ENCODE measurements at regions not wholly inside any gene's neighbourhood (a gene's known extent, or its start where the extent isn't known, plus 50 kb on each side); places are given as distances from the start of the nearest gene placed in this dataset.
A peak's percentile ranks its signal among the peaks of the same experiment; 100 is the strongest.

DNA sequence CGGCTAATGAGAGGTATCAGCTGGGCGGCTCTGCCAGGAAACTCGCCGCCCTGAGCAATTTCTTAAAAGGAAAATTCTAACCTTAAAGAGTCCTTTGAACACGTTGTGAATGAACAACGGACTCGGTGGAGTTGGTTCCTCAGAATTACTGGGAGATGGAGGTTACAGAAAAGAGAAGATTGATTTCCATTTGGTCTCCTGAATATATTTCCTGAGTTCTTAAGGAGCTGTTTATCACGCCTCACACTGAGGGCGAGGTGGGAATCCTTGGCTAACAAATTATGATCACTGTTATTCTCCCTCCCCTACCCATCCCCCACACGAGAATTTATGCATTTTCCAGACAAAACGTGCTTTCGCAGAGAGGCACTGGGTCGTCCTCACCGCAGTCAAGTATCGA is 194.5 kb upstream of the C14orf180 start:
- no peaks in the 10 kb centered on the region for H3K4me1 Mint-ChIP-seq (ENCODE audit: low read depth, unreplicated experiment)
- H3K9me3 Mint-ChIP-seq (ENCODE audit: unreplicated experiment) = peaks cover 16% of the 10 kb centered on the region
- DNase-seq = no peak
- no peaks in the 10 kb centered on the region for H3K36me3 ChIP-seq (ENCODE audit: control insufficient read depth, insufficient read depth, low read length)
- BruUV-seq (replicated peaks) = no TSS peak
- intact Hi-C loops (cut with micrococcal nuclease; ENCODE audit: unreplicated experiment) = no loop called here
- H3K4me3 ChIP-seq (ENCODE audit: low read depth, low read length) = no peak overlapping the region
- H3K27me3 ChIP-seq (replicated peaks; ENCODE audit: control insufficient read depth, insufficient read depth, low read length) = no peaks in the 10 kb centered on the region; the same call in 1 of the 2 replicates
- no peaks in the 10 kb centered on the region for H3K36me3 Mint-ChIP-seq (ENCODE audit: insufficient read depth, unreplicated experiment)
- no peaks in the 10 kb centered on the region for H3K4me1 ChIP-seq
- 0 out of 2 replicates have a peak, but pooled peaks cover 5% of the 10 kb centered on the region for H3K9me3 ChIP-seq
- H3K27me3 Mint-ChIP-seq (ENCODE audit: insufficient read depth, unreplicated experiment) = peaks cover 27% of the 10 kb centered on the region
- TF ChIP-seq CTCF (IDR thresholded peaks at IDR 0.05; ENCODE audit: insufficient read depth in 1 of 2, low read depth in 1 of 2, low read length in 1 of 2, severe bottlenecking in 1 of 2, unreplicated experiment in 1 of 2) = no peak
- ChIA-PET CTCF (no interaction called here), POLR2A (no interaction called here)
- no peak overlapping the region for H3K27ac Mint-ChIP-seq (ENCODE audit: unreplicated experiment)
- H3K4me3 Mint-ChIP-seq (ENCODE audit: unreplicated experiment) = no peak overlapping the region

- BruUV-seq (replicated peaks) = no TSS peak
- CTCF ChIA-PET = interaction anchor here (0.6 kb wide), 1 partner anchor 186 kb away, joined by 4 read pairs; no protein-coding TSS in a partner anchor
- no peaks in the 10 kb centered on the region; the same call in 1 of the 2 replicates for H3K27me3 ChIP-seq (replicated peaks; ENCODE audit: control insufficient read depth, insufficient read depth, low read length)
Observed at GRCh38 chr14:104385531-104386101, 193.9 kb upstream of the C14orf180 start.

DNA sequence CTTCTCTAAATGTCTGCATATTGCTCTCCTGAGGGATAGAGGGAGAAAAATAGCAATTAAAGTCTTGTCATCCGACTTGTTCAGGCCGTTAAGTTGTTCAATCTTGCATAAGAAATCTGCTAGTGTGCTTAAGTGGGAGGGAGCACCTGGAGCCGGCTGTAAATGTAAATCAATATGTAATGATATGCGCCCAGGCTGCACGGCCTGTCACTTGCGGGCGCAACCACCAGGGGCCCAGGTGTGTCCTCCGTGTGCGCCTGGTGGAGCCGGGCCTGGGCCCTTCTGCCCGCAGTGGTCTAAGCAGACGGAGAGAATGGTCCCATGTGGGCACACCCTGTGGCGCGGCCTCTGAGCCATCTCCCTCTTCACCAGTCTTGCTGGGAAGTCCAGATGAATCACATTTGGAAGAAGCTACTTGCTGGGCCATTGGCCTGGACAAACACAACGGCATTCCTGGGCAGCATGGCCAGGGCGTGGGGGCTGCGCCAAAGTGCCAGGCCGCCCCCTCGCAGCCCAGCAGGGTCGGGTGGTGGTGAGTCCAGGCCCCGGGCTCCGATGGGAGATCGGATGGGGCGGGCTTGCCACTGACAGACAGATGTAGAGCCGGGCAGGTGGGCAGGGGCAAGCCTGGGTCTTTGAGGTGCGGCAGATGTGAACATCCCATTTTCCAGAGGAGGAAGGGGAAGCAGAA is 193.3 kb upstream of the C14orf180 start:
- no peak overlapping the region for H3K4me3 ChIP-seq (ENCODE audit: low read depth, low read length)
- DNase-seq = peak in 1 of 2 experiments; percentile 22
- Mint-ChIP-seq H3K4me3 (ENCODE audit: unreplicated experiment) (no peak overlapping the region), H3K27ac (ENCODE audit: unreplicated experiment) (no peak overlapping the region), H3K27me3 (ENCODE audit: insufficient read depth, unreplicated experiment) (peaks cover 28% of the 10 kb centered on the region), H3K36me3 (ENCODE audit: insufficient read depth, unreplicated experiment) (no peaks in the 10 kb centered on the region), H3K4me1 (ENCODE audit: low read depth, unreplicated experiment) (no peaks in the 10 kb centered on the region), H3K9me3 (ENCODE audit: unreplicated experiment) (peaks cover 7% of the 10 kb centered on the region)
- no TSS peak for BruUV-seq (replicated peaks)
- CTCF ChIA-PET = interaction anchor here (0.6 kb wide), 1 partner anchor 186 kb away, joined by 4 read pairs; no protein-coding TSS in a partner anchor
- no peaks in the 10 kb centered on the region for H3K4me1 ChIP-seq
- POLR2A ChIA-PET = no interaction called here
- H3K36me3 ChIP-seq (ENCODE audit: control insufficient read depth, insufficient read depth, low read length) = no peaks in the 10 kb centered on the region
- no peak for TF ChIP-seq CTCF (IDR thresholded peaks at IDR 0.05; ENCODE audit: insufficient read depth in 1 of 2, low read depth in 1 of 2, low read length in 1 of 2, severe bottlenecking in 1 of 2, unreplicated experiment in 1 of 2)
- intact Hi-C loops (cut with micrococcal nuclease; ENCODE audit: unreplicated experiment) = no loop called here
- H3K27me3 ChIP-seq (replicated peaks; ENCODE audit: control insufficient read depth, insufficient read depth, low read length) = peaks cover 2% of the 10 kb centered on the region
- H3K9me3 ChIP-seq = 0 out of 2 replicates have a peak, but pooled peaks cover under 1% of the 10 kb centered on the region

More at GRCh38 chr14:104385531-104386101, 193.9 kb upstream of the C14orf180 start:
- H3K4me1 Mint-ChIP-seq (ENCODE audit: low read depth, unreplicated experiment) = no peaks in the 10 kb centered on the region
- Histone ChIP-seq H3K36me3 (ENCODE audit: control insufficient read depth, insufficient read depth, low read length) (no peaks in the 10 kb centered on the region), H3K4me1 (no peaks in the 10 kb centered on the region), H3K4me3 (ENCODE audit: low read depth, low read length) (no peak overlapping the region), H3K9me3 (0 out of 2 replicates have a peak, but pooled peaks cover 5% of the 10 kb centered on the region)
- no peak overlapping the region for H3K4me3 Mint-ChIP-seq (ENCODE audit: unreplicated experiment)
- peaks cover 29% of the 10 kb centered on the region for H3K27me3 Mint-ChIP-seq (ENCODE audit: insufficient read depth, unreplicated experiment)
- peak in 1 of 2 experiments; percentile 25 for DNase-seq
- intact Hi-C loops (cut with micrococcal nuclease; ENCODE audit: unreplicated experiment) = no loop called here
- peaks cover 14% of the 10 kb centered on the region for H3K9me3 Mint-ChIP-seq (ENCODE audit: unreplicated experiment)
- no peak overlapping the region for H3K27ac Mint-ChIP-seq (ENCODE audit: unreplicated experiment)
- POLR2A ChIA-PET = no interaction called here
- TF ChIP-seq CTCF (IDR thresholded peaks at IDR 0.05; ENCODE audit: insufficient read depth in 1 of 2, low read depth in 1 of 2, low read length in 1 of 2, severe bottlenecking in 1 of 2, unreplicated experiment in 1 of 2) = no peak
- no peaks in the 10 kb centered on the region for H3K36me3 Mint-ChIP-seq (ENCODE audit: insufficient read depth, unreplicated experiment)
